ENCODE measurements at regions not wholly inside any gene's neighbourhood (a gene's known extent, or its start where the extent isn't known, plus 50 kb on each side); places are given as distances from the start of the nearest gene placed in this dataset.

- TF ChIP-seq ELK4 (CRISPR knock-in tag; IDR thresholded peaks at IDR 0.05; ENCODE audit: borderline replicate concordance): no peak
- TF ChIP-seq ZSCAN30 (CRISPR knock-in tag; IDR thresholded peaks at IDR 0.05): no peak
- TF ChIP-seq ZNF614 (CRISPR knock-in tag; IDR thresholded peaks at IDR 0.05; ENCODE audit: borderline replicate concordance): peak; percentile 55; the same call in 1 of the 2 replicates
- no peak for TF ChIP-seq POLR2AphosphoS2 (IDR thresholded peaks at IDR 0.05; ENCODE audit: low read depth, low read length)
- TF ChIP-seq DDIT3 (CRISPR knock-in tag; IDR thresholded peaks at IDR 0.05): no peak
- TF ChIP-seq ZNF589 (CRISPR knock-in tag; conservative IDR thresholded peaks at IDR 0.05): no peak
- TF ChIP-seq ZNF564 (CRISPR knock-in tag; IDR thresholded peaks at IDR 0.05): no peak
- TF ChIP-seq NFYB (CRISPR knock-in tag; IDR thresholded peaks at IDR 0.05): no peak
- peak; percentile 98 for TF ChIP-seq ZNF263 (CRISPR knock-in tag; IDR thresholded peaks at IDR 0.05)
- no peak for TF ChIP-seq ZNF282 (IDR thresholded peaks at IDR 0.05; ENCODE audit: partially characterized antibody)
- TF ChIP-seq ZBED4 (CRISPR knock-in tag; IDR thresholded peaks at IDR 0.05; ENCODE audit: borderline replicate concordance): no peak
- TF ChIP-seq SKI (IDR thresholded peaks at IDR 0.05; ENCODE audit: partially characterized antibody): peak; percentile 59
- peak; percentile 62; the same call in 1 of the 2 replicates for TF ChIP-seq TFDP1 (CRISPR knock-in tag; IDR thresholded peaks at IDR 0.05; ENCODE audit: borderline replicate concordance)
- no peak; the same call in 1 of the 2 replicates for TF ChIP-seq TARDBP (CRISPR knock-in tag; IDR thresholded peaks at IDR 0.05)
- no peak for TF ChIP-seq CHD4 (IDR thresholded peaks at IDR 0.05; ENCODE audit: borderline replicate concordance, low read length)
- TF ChIP-seq MTA1 (CRISPR knock-in tag; IDR thresholded peaks at IDR 0.05; ENCODE audit: borderline replicate concordance): no peak
- no peak for TF ChIP-seq ZBTB25 (CRISPR knock-in tag; IDR thresholded peaks at IDR 0.05)
- TF ChIP-seq E2F1 (CRISPR knock-in tag; IDR thresholded peaks at IDR 0.05): no peak
- TF ChIP-seq SIX4 (CRISPR knock-in tag; IDR thresholded peaks at IDR 0.05): no peak
- TF ChIP-seq ZNF460 (CRISPR knock-in tag; IDR thresholded peaks at IDR 0.05; ENCODE audit: borderline replicate concordance): no peak
- TF ChIP-seq SMARCC2 (IDR thresholded peaks at IDR 0.05): no peak
- TF ChIP-seq POLR2A (IDR thresholded peaks at IDR 0.05; ENCODE audit: insufficient read depth in 1 of 2, low read depth in 2 of 2, low read length in 2 of 2): no peak
Observed at GRCh38 chr17:77322514-77323412, 182.0 kb downstream of the SEC14L1 start (continued).

Measured in HepG2 (cell line).